BE2C (cell line): ENCODE measurements at regions not wholly inside any gene's neighbourhood (a gene's known extent, or its start where the extent isn't known, plus 50 kb on each side); places are given as distances from the start of the nearest gene placed in this dataset.

ENCODE experiments used
- DNase-seq: peaks from one replicate; pipeline ENCODE4 v3.0.0-alpha.2; 2020
- H3K27me3 ChIP-seq: fragments of 250-450 bp; sonication (Bioruptor Pico); 2 replicates; pipeline ENCODE4 v1.5.1; 2020; ENCODE audit warnings: mild to moderate bottlenecking
- H3K36me3 ChIP-seq: fragments of 250-450 bp; sonication (Bioruptor Pico); 2 replicates; pipeline ENCODE4 v1.5.1; 2020; ENCODE audit warnings: mild to moderate bottlenecking
- H3K4me1 ChIP-seq: fragments of 250-450 bp; sonication (Bioruptor Pico); 2 replicates; pipeline ENCODE4 v1.5.1; 2020
- H3K4me3 ChIP-seq: 2 replicates; pipeline ENCODE4 v1.5.1; 2011; ENCODE audit warnings: low read depth, low read length
- H3K9me3 ChIP-seq: fragments of 250-450 bp; sonication (Bioruptor Pico); 2 replicates; pipeline ENCODE4 v1.5.1; 2020
- CTCF ChIP-seq: IDR thresholded peaks from 2 replicates; pipeline ENCODE4 v1.5.1; 2012; ENCODE audit warnings: mild to moderate bottlenecking, low read depth, low read length

- no peak overlapping the region for H3K4me3 ChIP-seq
- no peaks in the 10 kb centered on the region for H3K9me3 ChIP-seq
- no peaks in the 10 kb centered on the region; the same call in 1 of the 2 replicates for H3K27me3 ChIP-seq
- TF ChIP-seq CTCF, result no peak
- H3K4me1 ChIP-seq, result no peaks in the 10 kb centered on the region
- DNase-seq, result no peak
- H3K36me3 ChIP-seq, result no peaks in the 10 kb centered on the region
Measured at GRCh38 chr1:223006371-223006770, 136.7 kb downstream of the TLR5 start.

- no peaks in the 10 kb centered on the region for H3K36me3 ChIP-seq
- no peak for DNase-seq
- H3K4me1 ChIP-seq, result no peaks in the 10 kb centered on the region
- no peak for TF ChIP-seq CTCF
- no peak overlapping the region for H3K4me3 ChIP-seq
- no peaks in the 10 kb centered on the region; the same call in 1 of the 2 replicates for H3K27me3 ChIP-seq
- H3K9me3 ChIP-seq, result no peaks in the 10 kb centered on the region
Measured at GRCh38 chr1:223006917-223007648, 136.0 kb downstream of the TLR5 start.

- no peak for TF ChIP-seq CTCF
- H3K9me3 ChIP-seq, result no peaks in the 10 kb centered on the region
- H3K4me1 ChIP-seq, result no peaks in the 10 kb centered on the region
- H3K27me3 ChIP-seq, result no peaks in the 10 kb centered on the region; the same call in 1 of the 2 replicates
- no peak overlapping the region for H3K4me3 ChIP-seq
- H3K36me3 ChIP-seq, result no peaks in the 10 kb centered on the region
- DNase-seq, result no peak
Measured at GRCh38 chr1:223007935-223008334, 135.1 kb downstream of the TLR5 start.

- no peaks in the 10 kb centered on the region for H3K36me3 ChIP-seq
- DNase-seq, result no peak
- H3K9me3 ChIP-seq, result no peaks in the 10 kb centered on the region
- no peak overlapping the region for H3K4me3 ChIP-seq
- no peaks in the 10 kb centered on the region for H3K4me1 ChIP-seq
- TF ChIP-seq CTCF, result no peak
- no peaks in the 10 kb centered on the region; the same call in 1 of the 2 replicates for H3K27me3 ChIP-seq
Measured at GRCh38 chr1:223008808-223009207, 134.2 kb downstream of the TLR5 start.

- Histone ChIP-seq H3K9me3 (no peaks in the 10 kb centered on the region), H3K36me3 (no peaks in the 10 kb centered on the region), H3K4me3 (no peak overlapping the region), H3K4me1 (no peaks in the 10 kb centered on the region), H3K27me3 (no peaks in the 10 kb centered on the region; the same call in 1 of the 2 replicates)
- no peak for TF ChIP-seq CTCF
- no peak for DNase-seq
Measured at GRCh38 chr1:223009406-223009805, 133.6 kb downstream of the TLR5 start.
